Loucy (cell line): ENCODE measurements at regions not wholly inside any gene's neighbourhood (a gene's known extent, or its start where the extent isn't known, plus 50 kb on each side); places are given as distances from the start of the nearest gene placed in this dataset.

ENCODE experiments used
- H2AFZ ChIP-seq: fragments of 200-600 bp; sonication (generic); 2 replicates; pipeline ENCODE4 v1.6.0; 2016; ENCODE audit warnings: antibody characterized with exemption, mild to moderate bottlenecking, low read length, moderate library complexity
- H3F3A ChIP-seq: fragments of 200-600 bp; 2 replicates; pipeline ENCODE4 v1.6.0; 2016; ENCODE audit warnings: antibody characterized with exemption, low read depth, mild to moderate bottlenecking
- H3K27me3 ChIP-seq: fragments of 200-600 bp; sonication (generic); 2 replicates; pipeline ENCODE4 v1.6.1; 2014; ENCODE audit warnings: low read length, mild to moderate bottlenecking; ENCODE audit not compliant: insufficient read depth, poor library complexity, severe bottlenecking
- H3K36me3 ChIP-seq: fragments of 200-600 bp; sonication (generic); 2 replicates; pipeline ENCODE4 v1.6.1; 2016; ENCODE audit warnings: low read length; ENCODE audit not compliant: insufficient read depth
- H3K4me1 ChIP-seq: fragments of 200-600 bp; sonication (generic); 2 replicates; pipeline ENCODE4 v1.5.1; 2014; ENCODE audit warnings: low read length, mild to moderate bottlenecking; ENCODE audit not compliant: insufficient read depth, poor library complexity, severe bottlenecking
- H3K4me2 ChIP-seq: fragments of 200-600 bp; sonication (generic); 2 replicates; pipeline ENCODE4 v1.6.0; 2014; ENCODE audit warnings: antibody characterized with exemption, low read length, low read depth, mild to moderate bottlenecking; ENCODE audit not compliant: poor library complexity, severe bottlenecking
- H3K4me3 ChIP-seq: fragments of 200-600 bp; sonication (generic); 2 replicates; pipeline ENCODE4 v1.5.1; 2014; ENCODE audit warnings: low read length, mild to moderate bottlenecking, mixed read lengths; ENCODE audit not compliant: poor library complexity, severe bottlenecking
- H3K79me2 ChIP-seq: fragments of 200-600 bp; sonication (generic); 2 replicates; pipeline ENCODE4 v1.6.1; 2014; ENCODE audit warnings: low read length; ENCODE audit not compliant: insufficient read depth
- H3K9ac ChIP-seq: fragments of 200-600 bp; sonication (generic); 2 replicates; pipeline ENCODE4 v1.6.0; 2014; ENCODE audit warnings: mild to moderate bottlenecking, low read depth, low read length, moderate library complexity; ENCODE audit not compliant: poor library complexity, severe bottlenecking
- H3K9me2 ChIP-seq: fragments of 200-600 bp; sonication (generic); replicated peaks from 2 replicates; pipeline ENCODE4 v1.6.1; 2016; ENCODE audit warnings: low read depth, low read length, mixed read lengths
- H3K9me3 ChIP-seq: fragments of 200-600 bp; sonication (generic); 2 replicates; pipeline ENCODE4 v1.6.1; 2014; ENCODE audit warnings: mild to moderate bottlenecking, antibody characterized with exemption, low read length, low read depth; ENCODE audit not compliant: insufficient read depth
- H4K20me1 ChIP-seq: fragments of 200-600 bp; sonication (generic); 2 replicates; pipeline ENCODE4 v1.6.0; 2014; ENCODE audit warnings: antibody characterized with exemption, low read length, mild to moderate bottlenecking; ENCODE audit not compliant: insufficient read depth, poor library complexity, severe bottlenecking
- EZH2phosphoT487 ChIP-seq: fragments of 200-600 bp; IDR thresholded peaks from 2 replicates; pipeline ENCODE4 v1.6.1; 2018; ENCODE audit warnings: antibody characterized with exemption, mild to moderate bottlenecking, moderate library complexity, borderline replicate concordance
- TF ChIP-seq, protein P1 (sequence below): fragments of 200-600 bp; sonication (generic); conservative IDR thresholded peaks from 2 replicates; pipeline ENCODE4 v1.5.1; 2014; ENCODE audit warnings: mild to moderate bottlenecking, antibody characterized with exemption, low read length

DNA sequence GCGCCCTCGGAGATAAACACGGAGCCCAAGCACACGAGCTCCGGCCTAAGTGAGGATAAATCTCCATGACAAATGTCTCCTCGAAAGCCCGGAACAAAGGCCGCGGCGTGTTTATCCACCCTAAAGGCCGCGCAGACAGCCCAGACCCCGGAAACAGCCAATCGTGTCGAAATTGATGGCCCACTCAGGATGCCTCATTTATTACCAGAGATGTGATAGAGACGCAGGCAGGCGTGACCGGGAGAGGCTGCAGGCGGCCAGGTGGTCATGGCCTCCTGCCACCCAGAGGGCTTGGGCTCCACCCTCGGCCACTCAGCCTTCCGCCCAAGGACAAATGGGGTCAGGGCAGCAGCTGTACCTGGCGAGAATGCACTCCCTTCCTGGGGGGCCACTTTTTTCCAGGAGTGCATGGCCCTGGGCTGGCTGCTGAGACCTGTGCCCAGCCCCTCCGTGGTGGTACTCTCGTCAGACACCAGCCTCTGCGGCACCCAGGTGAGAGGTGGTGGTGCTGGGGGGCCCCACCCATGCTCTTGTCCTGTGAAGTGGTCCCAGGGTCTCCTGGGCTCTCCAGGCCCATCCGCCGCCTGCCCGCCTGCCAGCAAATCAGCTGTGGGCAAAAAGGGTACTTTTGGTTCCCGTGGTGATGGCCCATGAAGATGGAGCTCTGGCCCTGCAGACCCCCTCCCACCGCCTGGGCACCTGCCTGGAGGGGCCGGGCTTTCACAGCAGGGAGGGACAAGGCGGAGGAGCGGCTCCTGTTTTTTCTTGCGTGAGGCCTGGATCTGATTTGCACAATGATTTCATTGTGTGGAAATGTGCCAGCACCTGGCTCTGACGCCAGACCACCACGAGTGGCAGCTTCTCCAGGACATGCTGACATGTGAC lies 211.5 kb upstream of the C14orf180 start:
- Histone ChIP-seq H3K79me2 (no peaks in the 10 kb centered on the region), H3K9ac (no peak overlapping the region), H3K27me3 (no peaks in the 10 kb centered on the region), H3K9me3 (no peaks in the 10 kb centered on the region), H3K9me2 (no peaks in the 10 kb centered on the region), H3K36me3 (no peaks in the 10 kb centered on the region), H3K4me3 (no peak overlapping the region), H4K20me1 (no peaks in the 10 kb centered on the region), H3K4me1 (no peaks in the 10 kb centered on the region), H2AFZ (no peak overlapping the region), H3F3A (no peaks in the 10 kb centered on the region), H3K4me2 (no peak overlapping the region)
- TF ChIP-seq, protein P1, sequence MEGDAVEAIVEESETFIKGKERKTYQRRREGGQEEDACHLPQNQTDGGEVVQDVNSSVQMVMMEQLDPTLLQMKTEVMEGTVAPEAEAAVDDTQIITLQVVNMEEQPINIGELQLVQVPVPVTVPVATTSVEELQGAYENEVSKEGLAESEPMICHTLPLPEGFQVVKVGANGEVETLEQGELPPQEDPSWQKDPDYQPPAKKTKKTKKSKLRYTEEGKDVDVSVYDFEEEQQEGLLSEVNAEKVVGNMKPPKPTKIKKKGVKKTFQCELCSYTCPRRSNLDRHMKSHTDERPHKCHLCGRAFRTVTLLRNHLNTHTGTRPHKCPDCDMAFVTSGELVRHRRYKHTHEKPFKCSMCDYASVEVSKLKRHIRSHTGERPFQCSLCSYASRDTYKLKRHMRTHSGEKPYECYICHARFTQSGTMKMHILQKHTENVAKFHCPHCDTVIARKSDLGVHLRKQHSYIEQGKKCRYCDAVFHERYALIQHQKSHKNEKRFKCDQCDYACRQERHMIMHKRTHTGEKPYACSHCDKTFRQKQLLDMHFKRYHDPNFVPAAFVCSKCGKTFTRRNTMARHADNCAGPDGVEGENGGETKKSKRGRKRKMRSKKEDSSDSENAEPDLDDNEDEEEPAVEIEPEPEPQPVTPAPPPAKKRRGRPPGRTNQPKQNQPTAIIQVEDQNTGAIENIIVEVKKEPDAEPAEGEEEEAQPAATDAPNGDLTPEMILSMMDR = no peak
- no peak for TF ChIP-seq EZH2phosphoT487

DNA sequence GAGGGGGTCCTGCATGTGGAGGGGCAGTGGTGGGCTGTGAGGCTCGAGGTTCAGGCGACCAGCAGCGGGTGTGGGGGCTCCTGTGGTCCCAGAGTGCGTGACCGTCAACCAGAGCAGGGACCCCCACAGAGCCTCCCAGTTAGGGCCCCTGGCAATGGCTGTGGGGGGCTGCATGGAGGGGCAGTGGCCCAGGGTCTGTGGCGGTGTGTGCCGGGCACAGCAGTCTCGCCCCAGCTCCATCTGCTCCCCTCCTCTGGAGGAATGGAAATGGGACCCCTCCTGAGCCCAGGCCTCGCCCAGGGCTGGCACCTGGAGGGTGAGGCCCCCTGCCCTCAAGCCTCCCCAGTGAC lies 210.8 kb upstream of the C14orf180 start:
- no peaks in the 10 kb centered on the region for H3F3A ChIP-seq
- TF ChIP-seq, protein P1 = no peak
- no peak for TF ChIP-seq EZH2phosphoT487
- no peak overlapping the region for H3K4me2 ChIP-seq
- H3K79me2 ChIP-seq = no peaks in the 10 kb centered on the region
- H3K36me3 ChIP-seq = no peaks in the 10 kb centered on the region
- H4K20me1 ChIP-seq = no peaks in the 10 kb centered on the region
- H2AFZ ChIP-seq = no peak overlapping the region
- H3K4me3 ChIP-seq = no peak overlapping the region
- H3K9ac ChIP-seq = no peak overlapping the region
- H3K4me1 ChIP-seq = no peaks in the 10 kb centered on the region
- H3K27me3 ChIP-seq = no peaks in the 10 kb centered on the region
- no peaks in the 10 kb centered on the region for H3K9me3 ChIP-seq
- H3K9me2 ChIP-seq = no peaks in the 10 kb centered on the region

DNA sequence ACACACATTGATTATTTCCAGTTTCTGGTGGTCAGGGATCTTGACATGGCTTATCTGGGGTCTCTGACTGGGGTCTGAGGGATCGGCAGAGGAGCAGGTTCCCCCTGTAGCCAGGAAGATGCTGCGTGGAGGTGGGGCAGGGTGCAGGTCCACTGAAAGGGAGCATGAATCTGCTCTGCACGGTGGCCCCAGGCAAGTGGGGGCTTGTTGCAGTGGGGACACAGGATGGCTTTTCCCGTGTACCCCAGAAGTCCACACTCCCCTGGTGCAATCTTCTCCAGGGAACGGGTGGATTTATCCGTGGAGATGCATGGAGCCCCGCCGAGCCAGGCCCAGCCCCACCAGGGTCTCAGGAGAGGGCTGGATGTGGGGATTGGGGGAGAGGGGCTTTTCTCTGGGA lies 210.4 kb upstream of the C14orf180 start:
- H3K4me3 ChIP-seq = no peak overlapping the region
- no peak overlapping the region for H3K9ac ChIP-seq
- no peaks in the 10 kb centered on the region for H3K27me3 ChIP-seq
- no peaks in the 10 kb centered on the region for H3K9me2 ChIP-seq
- H3K9me3 ChIP-seq = no peaks in the 10 kb centered on the region
- H3K79me2 ChIP-seq = no peaks in the 10 kb centered on the region
- no peaks in the 10 kb centered on the region for H3K36me3 ChIP-seq
- no peak for TF ChIP-seq EZH2phosphoT487
- no peaks in the 10 kb centered on the region for H4K20me1 ChIP-seq
- no peaks in the 10 kb centered on the region for H3F3A ChIP-seq
- no peak overlapping the region for H2AFZ ChIP-seq
- no peak overlapping the region for H3K4me2 ChIP-seq
- H3K4me1 ChIP-seq = no peaks in the 10 kb centered on the region
